ENCODE measurements at regions not wholly inside any gene's neighbourhood (a gene's known extent, or its start where the extent isn't known, plus 50 kb on each side); places are given as distances from the start of the nearest gene placed in this dataset.
"Not testable (repeated sequence)": the region's sequence is repeated elsewhere in the genome, so short reads cannot be mapped to it uniquely, and the experiment has no call there.

DNA sequence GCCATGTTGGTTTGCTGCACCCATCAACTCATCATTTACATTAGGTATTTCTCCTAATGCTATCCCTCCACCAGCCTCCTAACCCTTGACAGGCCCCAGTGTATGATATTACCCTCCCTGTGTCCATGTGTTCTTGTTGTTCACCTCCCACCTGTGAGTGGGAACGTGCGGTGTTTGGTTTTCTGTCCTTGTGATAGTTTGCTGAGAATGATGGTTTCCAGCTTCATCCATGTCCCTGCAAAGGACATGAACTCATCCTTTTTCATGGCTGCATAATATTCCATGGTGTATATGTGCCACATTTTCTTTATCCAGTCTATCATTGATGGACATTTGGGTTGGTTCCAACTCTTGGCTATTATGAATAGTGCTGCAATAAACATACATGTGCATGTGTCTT, 184.0 kb downstream of the EDEM1 start:
- TF ChIP-seq, protein P1, sequence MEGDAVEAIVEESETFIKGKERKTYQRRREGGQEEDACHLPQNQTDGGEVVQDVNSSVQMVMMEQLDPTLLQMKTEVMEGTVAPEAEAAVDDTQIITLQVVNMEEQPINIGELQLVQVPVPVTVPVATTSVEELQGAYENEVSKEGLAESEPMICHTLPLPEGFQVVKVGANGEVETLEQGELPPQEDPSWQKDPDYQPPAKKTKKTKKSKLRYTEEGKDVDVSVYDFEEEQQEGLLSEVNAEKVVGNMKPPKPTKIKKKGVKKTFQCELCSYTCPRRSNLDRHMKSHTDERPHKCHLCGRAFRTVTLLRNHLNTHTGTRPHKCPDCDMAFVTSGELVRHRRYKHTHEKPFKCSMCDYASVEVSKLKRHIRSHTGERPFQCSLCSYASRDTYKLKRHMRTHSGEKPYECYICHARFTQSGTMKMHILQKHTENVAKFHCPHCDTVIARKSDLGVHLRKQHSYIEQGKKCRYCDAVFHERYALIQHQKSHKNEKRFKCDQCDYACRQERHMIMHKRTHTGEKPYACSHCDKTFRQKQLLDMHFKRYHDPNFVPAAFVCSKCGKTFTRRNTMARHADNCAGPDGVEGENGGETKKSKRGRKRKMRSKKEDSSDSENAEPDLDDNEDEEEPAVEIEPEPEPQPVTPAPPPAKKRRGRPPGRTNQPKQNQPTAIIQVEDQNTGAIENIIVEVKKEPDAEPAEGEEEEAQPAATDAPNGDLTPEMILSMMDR (conservative IDR thresholded peaks at IDR 0.05) = not testable (repeated sequence)
- not testable (repeated sequence) for TF ChIP-seq ZFX (IDR thresholded peaks at IDR 0.05)
